Endothelial cell of umbilical vein (primary cell): ENCODE measurements at regions not wholly inside any gene's neighbourhood (a gene's known extent, or its start where the extent isn't known, plus 50 kb on each side); places are given as distances from the start of the nearest gene placed in this dataset.

Experiments
- BruUV-seq: library from RNA; stranded (reverse); fragments of 400-500 nt; replicated peaks from 2 replicates; lab custom pipeline; 2021; lab: Mats Ljungman, UMichigan
- CTCF ChIA-PET: fragments of 300-600, 350-600 bp; sonication (Branson Sonifier 250); formaldehyde crosslinking; loops from one replicate; lab custom pipeline; 2021; ENCODE audit warnings: antibody characterized with exemption, inconsistent platforms; lab: Charles Lee
- POLR2A ChIA-PET: fragments of 300-600, 350-600 bp; sonication (Branson Sonifier 250); formaldehyde crosslinking; loops from one replicate; lab custom pipeline; 2021; ENCODE audit warnings: antibody characterized with exemption, inconsistent platforms; lab: Charles Lee
- DNase-seq: peaks from one replicate; pipeline ENCODE4 v3.0.0-alpha.2; 2011; ENCODE audit warnings: low read depth, low spot score
- FAIRE-seq: peaks from 2 replicates; lab custom pipeline; 2011; peaks lifted over from hg19 to GRCh38; lab: Jason Lieb, UNC
- H2AFZ ChIP-seq: 2 replicates; pipeline ENCODE4 v1.6.0; 2012; ENCODE audit warnings: low read depth, low read length, control low read depth, inconsistent platforms
- H3K27ac ChIP-seq: 2 replicates; pipeline ENCODE4 v1.5.1; 2011; ENCODE audit warnings: low read depth, mild to moderate bottlenecking, control low read depth, low read length, moderate library complexity; ENCODE audit not compliant: insufficient read depth
- H3K27me3 ChIP-seq, 2 experiments: 2 replicates each; pipeline versions ENCODE4 v1.6.0 to v1.6.1; 2011; ENCODE audit warnings: low read length in 2 of 2, mixed read lengths in 1 of 2; ENCODE audit not compliant: control insufficient read depth in 2 of 2, insufficient read depth in 2 of 2
- H3K36me3 ChIP-seq, 2 experiments: 2 replicates in 1 of 2; 3 replicates in 1 of 2; pipeline ENCODE4 v1.5.1; 2011; ENCODE audit warnings: low read length in 2 of 2, mild to moderate bottlenecking in 1 of 2, moderate library complexity in 1 of 2; ENCODE audit not compliant: control insufficient read depth in 2 of 2, insufficient read depth in 2 of 2; ENCODE audit errors: extremely low read depth in 1 of 2
- H3K4me1 ChIP-seq: 3 replicates; pipeline ENCODE4 v1.5.1; 2011; ENCODE audit warnings: mild to moderate bottlenecking, low read length; ENCODE audit not compliant: control insufficient read depth, insufficient read depth; ENCODE audit errors: extremely low read depth
- H3K4me2 ChIP-seq: 2 replicates; pipeline ENCODE4 v1.6.1; 2011; ENCODE audit warnings: low read length, control low read depth, mixed read lengths; ENCODE audit not compliant: insufficient read depth
- H3K4me3 ChIP-seq, 3 experiments: fragments of 200-600 bp in 1 of 3; sonication (generic), shearing (Covaris generic) in 1 of 3; replicated peaks in 1 of 3; 2 replicates each; pipeline ENCODE4 v1.5.1; 2011 to 2016; ENCODE audit warnings: control low read depth in 3 of 3, low read length in 3 of 3, mild to moderate bottlenecking in 2 of 3, inconsistent platforms in 1 of 3, low read depth in 1 of 3, moderate library complexity in 1 of 3; ENCODE audit not compliant: insufficient read depth in 1 of 3
- H3K79me2 ChIP-seq: 2 replicates; pipeline ENCODE4 v1.6.0; 2012; ENCODE audit warnings: low read length, inconsistent platforms; ENCODE audit not compliant: control insufficient read depth, insufficient read depth
- H3K9ac ChIP-seq: replicated peaks from 2 replicates; pipeline ENCODE3; 2011; ENCODE audit warnings: low read length, control low read depth; ENCODE audit not compliant: insufficient read depth; ENCODE audit errors: extremely low read depth
- H3K9me1 ChIP-seq: replicated peaks from 3 replicates; pipeline ENCODE4 v1.6.0; 2011; ENCODE audit warnings: mild to moderate bottlenecking, low read length; ENCODE audit not compliant: control insufficient read depth, insufficient read depth; ENCODE audit errors: extremely low read depth
- H3K9me3 ChIP-seq: replicated peaks from 2 replicates; pipeline ENCODE4 v1.5.1; 2012; ENCODE audit warnings: low read length, inconsistent platforms; ENCODE audit not compliant: control insufficient read depth, insufficient read depth
- H4K20me1 ChIP-seq: replicated peaks from 2 replicates; pipeline ENCODE3; 2011; ENCODE audit warnings: mild to moderate bottlenecking, low read length; ENCODE audit not compliant: control insufficient read depth, insufficient read depth; ENCODE audit errors: extremely low read depth
- CTCF ChIP-seq, 2 donors: IDR thresholded peaks; 1 replicate in 1 of 2; 2 replicates in 1 of 2; pipeline ENCODE4 v1.5.1; 2011; ENCODE audit warnings: low read length in 2 of 2, mild to moderate bottlenecking in 2 of 2, moderate library complexity in 2 of 2, control low read depth in 1 of 2, inconsistent platforms in 1 of 2, low read depth in 1 of 2; ENCODE audit not compliant: insufficient read depth in 1 of 2; ENCODE audit errors: extremely low read depth in 1 of 2
- EZH2 ChIP-seq: IDR thresholded peaks from 2 replicates; pipeline ENCODE4 v1.6.1; 2012; ENCODE audit warnings: borderline replicate concordance, low read depth, mild to moderate bottlenecking, moderate library complexity, low read length, inconsistent platforms; ENCODE audit not compliant: severe bottlenecking
- FOS ChIP-seq: IDR thresholded peaks from 2 replicates; pipeline ENCODE4 v1.6.1; 2011; ENCODE audit warnings: mild to moderate bottlenecking, low read length, moderate library complexity, borderline replicate concordance; ENCODE audit not compliant: insufficient read depth
- GATA2 ChIP-seq: IDR thresholded peaks from 2 replicates; pipeline ENCODE4 v1.7.0; 2011; ENCODE audit warnings: low read depth, mild to moderate bottlenecking, moderate library complexity, mixed read lengths, low read length; ENCODE audit not compliant: insufficient read length, insufficient read depth
- JUN ChIP-seq: IDR thresholded peaks from 2 replicates; pipeline ENCODE4 v1.6.1; 2011; ENCODE audit warnings: borderline replicate concordance, low read depth; ENCODE audit not compliant: insufficient read length, insufficient read depth
- MAX ChIP-seq: IDR thresholded peaks from 2 replicates; pipeline ENCODE4 v1.6.1; 2011; ENCODE audit not compliant: insufficient read depth, insufficient read length
- MYC ChIP-seq: IDR thresholded peaks from one replicate; pipeline ENCODE4 v1.6.1; 2011; ENCODE audit warnings: mild to moderate bottlenecking, low read depth, low read length
- POLR2A ChIP-seq: IDR thresholded peaks from 2 replicates; pipeline ENCODE4 v1.6.1; 2012; ENCODE audit warnings: low read depth, mild to moderate bottlenecking, control low read depth, low read length
- POLR2AphosphoS5 ChIP-seq: IDR thresholded peaks from 2 replicates; pipeline ENCODE4 v1.6.1; 2012; ENCODE audit warnings: low read depth, mild to moderate bottlenecking, control low read depth, low read length, moderate library complexity; ENCODE audit not compliant: insufficient read depth
- dilution Hi-C: fragments of 300-500 bp; cut with MboI; formaldehyde crosslinking; loops from one replicate; pipeline ENCODE4 v1.15.0; 2019; ENCODE audit warnings: low sequenced_read_pairs; ENCODE audit not compliant: extremely low pct_ligation_motif_present
- intact Hi-C: fragments of 100-400 bp; cut with micrococcal nuclease; formaldehyde crosslinking; loops from one replicate; pipeline ENCODE4 v1.10.0; 2022

DNA sequence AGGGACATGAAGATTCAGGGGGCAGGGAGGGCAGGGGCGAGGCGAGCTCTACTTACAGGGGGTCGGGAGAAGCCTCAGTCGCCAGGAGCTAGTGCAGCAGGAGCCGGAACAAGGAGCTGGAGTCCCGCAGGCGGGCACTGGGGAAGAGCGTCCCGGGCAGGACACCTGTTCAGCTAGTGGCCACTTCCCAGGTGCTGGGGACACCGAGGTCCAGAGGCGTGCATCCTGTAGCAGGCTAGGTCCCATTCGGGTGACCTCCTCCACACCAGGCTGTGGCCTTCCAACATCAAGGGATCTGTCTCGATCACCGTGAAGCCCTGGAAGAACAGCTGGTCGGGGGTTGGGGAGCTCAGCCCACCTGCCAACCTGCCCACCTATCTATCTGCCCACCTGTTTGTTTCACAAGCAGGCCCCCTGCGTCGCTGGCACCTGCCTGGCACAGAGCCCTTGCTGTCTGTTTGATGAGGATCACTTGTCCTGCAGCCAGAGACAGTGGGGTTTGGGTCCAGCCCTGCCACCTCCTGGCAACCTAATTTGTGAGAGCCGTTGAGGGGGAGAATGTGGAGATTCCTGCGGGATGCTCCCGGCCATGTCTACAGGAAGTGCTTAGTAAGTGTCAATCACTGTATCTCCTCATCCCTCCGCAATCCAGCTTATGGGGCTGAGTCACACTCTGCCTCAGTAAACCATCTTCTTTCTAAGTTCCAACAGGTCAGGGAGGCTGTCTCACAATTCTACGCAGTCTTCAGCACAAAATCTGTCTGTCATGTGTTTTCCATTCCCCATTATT is 940.9 kb downstream of the BRD1 start:
- no peaks in the 10 kb centered on the region for H3K79me2 ChIP-seq
- no peak overlapping the region for H3K4me3 ChIP-seq
- dilution Hi-C loops = no loop called here
- no peaks in the 10 kb centered on the region for H3K27me3 ChIP-seq
- H3K9me1 ChIP-seq = no peaks in the 10 kb centered on the region
- no peak overlapping the region for H3K27ac ChIP-seq
- no peak for DNase-seq
- H3K36me3 ChIP-seq = no peaks in the 10 kb centered on the region
- peaks cover 10% of the 10 kb centered on the region for H3K9me3 ChIP-seq
- no peaks in the 10 kb centered on the region for H4K20me1 ChIP-seq
- ChIA-PET CTCF (no interaction called here), POLR2A (no interaction called here)
- H2AFZ ChIP-seq = no peak overlapping the region
- H3K9ac ChIP-seq = no peak overlapping the region
- FAIRE-seq = no peak
- TF ChIP-seq POLR2A (no peak), MAX (no peak), POLR2AphosphoS5 (no peak), CTCF (IDR thresholded peaks at IDR 0.05; ENCODE audit: extremely low read depth in 1 of 2, insufficient read depth in 1 of 2, low read depth in 1 of 2, low read length in 2 of 2) (no peak), MYC (no peak), JUN (no peak), EZH2 (no peak), GATA2 (no peak), FOS (no peak)
- no TSS peak for BruUV-seq
- H3K4me1 ChIP-seq = no peaks in the 10 kb centered on the region
- no peak overlapping the region for H3K4me2 ChIP-seq
- intact Hi-C loops = no loop called here
